ENCODE measurements at regions not wholly inside any gene's neighbourhood (a gene's known extent, or its start where the extent isn't known, plus 50 kb on each side); places are given as distances from the start of the nearest gene placed in this dataset.

GRCh38 chr6:105755885-105756284 lies 330.3 kb upstream of the PRDM1 start:
- TF ChIP-seq TBP (CRISPR knock-in tag; IDR thresholded peaks at IDR 0.05) (no peak), SRF (IDR thresholded peaks at IDR 0.05; ENCODE audit: low read depth, low read length) (no peak), POLR2AphosphoS5 (IDR thresholded peaks at IDR 0.05; ENCODE audit: low read depth, low read length) (no peak), CBX1 (IDR thresholded peaks at IDR 0.05; ENCODE audit: low read depth) (no peak), SMARCE1 (IDR thresholded peaks at IDR 0.05; ENCODE audit: borderline replicate concordance) (no peak), ZNF775 (CRISPR knock-in tag; IDR thresholded peaks at IDR 0.05; ENCODE audit: borderline replicate concordance) (no peak)
